WTC11 (cell line): ENCODE measurements at regions not wholly inside any gene's neighbourhood (a gene's known extent, or its start where the extent isn't known, plus 50 kb on each side); places are given as distances from the start of the nearest gene placed in this dataset.
"Not testable (repeated sequence)": the region's sequence is repeated elsewhere in the genome, so short reads cannot be mapped to it uniquely, and the experiment has no call there.

Experiments
- ATF1 ChIP-seq: sonication (generic); formaldehyde crosslinking; IDR thresholded peaks from 2 replicates; pipeline ENCODE4 v1.8.1; 2023; ENCODE audit warnings: mild to moderate bottlenecking, moderate library complexity, missing genetic modification reagents
- ATF2 ChIP-seq: sonication (generic); formaldehyde crosslinking; IDR thresholded peaks from 2 replicates; pipeline ENCODE4 v1.8.1; 2022; ENCODE audit warnings: low read depth, missing genetic modification reagents, borderline replicate concordance
- CDX4 ChIP-seq: fragments of 250-450 bp; sonication (Bioruptor Pico); IDR thresholded peaks from 2 replicates; pipeline ENCODE4 v1.9.0; 2021; ENCODE audit warnings: moderate library complexity, mild to moderate bottlenecking, inconsistent platforms, borderline replicate concordance
- CTCF ChIP-seq: fragments of 200-600 bp; IDR thresholded peaks from 2 replicates; pipeline ENCODE4 v1.8.0; 2022; ENCODE audit warnings: antibody characterized with exemption
- ETV6 ChIP-seq: sonication (generic); formaldehyde crosslinking; IDR thresholded peaks from 2 replicates; pipeline ENCODE4 v1.8.1; 2022; ENCODE audit warnings: mild to moderate bottlenecking, missing genetic modification reagents
- MAX ChIP-seq: sonication (generic); formaldehyde crosslinking; IDR thresholded peaks from 2 replicates; pipeline ENCODE4 v1.8.0; 2022; ENCODE audit warnings: mild to moderate bottlenecking, missing genetic modification reagents
- MXD4 ChIP-seq: fragments of 250-450 bp; sonication (Bioruptor Pico); IDR thresholded peaks from 2 replicates; pipeline ENCODE4 v1.8.0; 2021; ENCODE audit warnings: mild to moderate bottlenecking, moderate library complexity, borderline replicate concordance
- RELA ChIP-seq: sonication (generic); formaldehyde crosslinking; IDR thresholded peaks from 2 replicates; pipeline ENCODE4 v1.8.1; 2022; ENCODE audit warnings: missing genetic modification reagents, mild to moderate bottlenecking, borderline replicate concordance
- SMAD3 ChIP-seq: sonication (generic); formaldehyde crosslinking; IDR thresholded peaks from 2 replicates; pipeline ENCODE4 v1.8.0; 2022; ENCODE audit warnings: missing genetic modification reagents, mild to moderate bottlenecking, borderline replicate concordance
- SP1 ChIP-seq: sonication (generic); formaldehyde crosslinking; conservative IDR thresholded peaks from 2 replicates; pipeline ENCODE4 v1.8.1; 2022; ENCODE audit warnings: missing genetic modification reagents
- ZBTB21 ChIP-seq: sonication (generic); formaldehyde crosslinking; IDR thresholded peaks from 2 replicates; pipeline ENCODE4 v1.8.1; 2023; ENCODE audit warnings: mild to moderate bottlenecking, missing genetic modification reagents, borderline replicate concordance
- TF ChIP-seq, protein P1 (sequence below): sonication (generic); formaldehyde crosslinking; IDR thresholded peaks from 2 replicates; pipeline ENCODE4 v1.8.1; 2023; ENCODE audit warnings: mild to moderate bottlenecking, missing genetic modification reagents, moderate library complexity
- TF ChIP-seq, protein P2 (sequence below): sonication (generic); formaldehyde crosslinking; IDR thresholded peaks from 2 replicates; pipeline ENCODE4 v1.8.0; 2022; ENCODE audit warnings: missing genetic modification reagents

DNA sequence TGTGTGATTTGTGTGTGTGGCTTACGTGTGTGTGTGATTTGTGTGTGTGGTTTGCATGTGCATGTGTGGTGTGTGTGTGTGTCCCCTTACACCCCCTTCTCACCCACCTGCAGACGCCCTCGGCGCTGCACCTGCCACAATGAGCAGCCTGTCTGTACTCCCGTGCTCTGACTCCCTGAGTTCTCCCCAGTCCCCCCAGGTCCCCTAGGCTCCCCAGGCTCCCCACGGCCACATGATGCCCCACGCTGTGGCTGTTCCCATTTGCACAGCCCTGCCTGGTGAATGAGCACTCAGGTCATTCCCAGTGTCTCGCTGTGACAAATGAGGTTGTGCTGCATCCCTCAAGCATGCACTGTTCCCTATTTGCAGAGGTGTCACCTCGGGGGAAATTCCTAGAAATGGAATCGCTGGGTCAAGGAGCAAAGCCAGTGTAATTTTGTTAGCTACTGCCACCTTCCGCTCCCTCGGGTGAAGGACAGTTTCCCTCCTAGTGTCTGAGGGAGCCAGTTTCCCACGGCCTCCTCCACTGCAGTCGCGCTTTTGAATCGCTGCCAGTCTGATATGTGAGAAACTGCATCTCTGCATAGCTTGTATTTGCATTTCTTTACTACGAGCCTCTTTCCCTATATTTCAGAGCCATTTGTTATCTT is 180.4 kb upstream of the FOXD4L5 start:
- TF ChIP-seq CDX4 (CRISPR knock-in tag); ZBTB21 (CRISPR knock-in tag); CTCF; ATF2 (CRISPR knock-in tag); SP1 (CRISPR knock-in tag); SMAD3 (CRISPR knock-in tag); MAX (CRISPR knock-in tag); ATF1; MXD4; RELA (CRISPR knock-in tag); ETV6: not testable (repeated sequence)
- TF ChIP-seq, protein P1, sequence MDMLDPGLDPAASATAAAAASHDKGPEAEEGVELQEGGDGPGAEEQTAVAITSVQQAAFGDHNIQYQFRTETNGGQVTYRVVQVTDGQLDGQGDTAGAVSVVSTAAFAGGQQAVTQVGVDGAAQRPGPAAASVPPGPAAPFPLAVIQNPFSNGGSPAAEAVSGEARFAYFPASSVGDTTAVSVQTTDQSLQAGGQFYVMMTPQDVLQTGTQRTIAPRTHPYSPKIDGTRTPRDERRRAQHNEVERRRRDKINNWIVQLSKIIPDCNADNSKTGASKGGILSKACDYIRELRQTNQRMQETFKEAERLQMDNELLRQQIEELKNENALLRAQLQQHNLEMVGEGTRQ = not testable (repeated sequence)
- TF ChIP-seq, protein P2, sequence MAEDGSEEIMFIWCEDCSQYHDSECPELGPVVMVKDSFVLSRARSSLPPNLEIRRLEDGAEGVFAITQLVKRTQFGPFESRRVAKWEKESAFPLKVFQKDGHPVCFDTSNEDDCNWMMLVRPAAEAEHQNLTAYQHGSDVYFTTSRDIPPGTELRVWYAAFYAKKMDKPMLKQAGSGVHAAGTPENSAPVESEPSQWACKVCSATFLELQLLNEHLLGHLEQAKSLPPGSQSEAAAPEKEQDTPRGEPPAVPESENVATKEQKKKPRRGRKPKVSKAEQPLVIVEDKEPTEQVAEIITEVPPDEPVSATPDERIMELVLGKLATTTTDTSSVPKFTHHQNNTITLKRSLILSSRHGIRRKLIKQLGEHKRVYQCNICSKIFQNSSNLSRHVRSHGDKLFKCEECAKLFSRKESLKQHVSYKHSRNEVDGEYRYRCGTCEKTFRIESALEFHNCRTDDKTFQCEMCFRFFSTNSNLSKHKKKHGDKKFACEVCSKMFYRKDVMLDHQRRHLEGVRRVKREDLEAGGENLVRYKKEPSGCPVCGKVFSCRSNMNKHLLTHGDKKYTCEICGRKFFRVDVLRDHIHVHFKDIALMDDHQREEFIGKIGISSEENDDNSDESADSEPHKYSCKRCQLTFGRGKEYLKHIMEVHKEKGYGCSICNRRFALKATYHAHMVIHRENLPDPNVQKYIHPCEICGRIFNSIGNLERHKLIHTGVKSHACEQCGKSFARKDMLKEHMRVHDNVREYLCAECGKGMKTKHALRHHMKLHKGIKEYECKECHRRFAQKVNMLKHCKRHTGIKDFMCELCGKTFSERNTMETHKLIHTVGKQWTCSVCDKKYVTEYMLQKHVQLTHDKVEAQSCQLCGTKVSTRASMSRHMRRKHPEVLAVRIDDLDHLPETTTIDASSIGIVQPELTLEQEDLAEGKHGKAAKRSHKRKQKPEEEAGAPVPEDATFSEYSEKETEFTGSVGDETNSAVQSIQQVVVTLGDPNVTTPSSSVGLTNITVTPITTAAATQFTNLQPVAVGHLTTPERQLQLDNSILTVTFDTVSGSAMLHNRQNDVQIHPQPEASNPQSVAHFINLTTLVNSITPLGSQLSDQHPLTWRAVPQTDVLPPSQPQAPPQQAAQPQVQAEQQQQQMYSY (CRISPR knock-in tag) = not testable (repeated sequence)
